Activated CD8-positive, alpha-beta memory T cell treated with anti-CD3 and anti-CD28 coated beads, Interleukin-2, amount 10 ng/mL, durations not matched to agents 7 days and 5 days (primary cell): ENCODE measurements at regions not wholly inside any gene's neighbourhood (a gene's known extent, or its start where the extent isn't known, plus 50 kb on each side); places are given as distances from the start of the nearest gene placed in this dataset.

Experiments used
- ATAC-seq: fragments of 150-1000 bp; cut with Tn5 transposase; one replicate; pipeline ENCODE4 v1.10.0; 2021; ENCODE audit warnings: moderate library complexity
- CTCF ChIA-PET: fragments of 350-600 bp; sonication (Branson Sonifier 250); formaldehyde crosslinking; loops from one replicate; lab custom pipeline; 2021; ENCODE audit warnings: antibody characterized with exemption; lab: Charles Lee
- DNase-seq: peaks from one replicate; pipeline ENCODE4 v3.0.0-alpha.2; 2020
- H3K27ac Mint-ChIP-seq: one replicate; pipeline ENCODE4 v1.8.0; 2021; ENCODE audit warnings: mild to moderate bottlenecking, mixed read lengths
- H3K27me3 Mint-ChIP-seq: one replicate; pipeline ENCODE4 v1.8.0; 2021; ENCODE audit warnings: mixed read lengths
- H3K36me3 Mint-ChIP-seq: one replicate; pipeline ENCODE4 v1.8.0; 2021; ENCODE audit warnings: mild to moderate bottlenecking, mixed read lengths
- H3K4me1 Mint-ChIP-seq: one replicate; pipeline ENCODE4 v1.8.0; 2021; ENCODE audit warnings: mixed read lengths
- H3K4me3 Mint-ChIP-seq: one replicate; pipeline ENCODE4 v1.8.0; 2021; ENCODE audit warnings: mild to moderate bottlenecking, moderate library complexity, mixed read lengths
- H3K9me3 Mint-ChIP-seq: one replicate; pipeline ENCODE4 v1.8.0; 2022; ENCODE audit warnings: low read depth, mixed read lengths

GRCh38 chr20:56157530-56158203, 90.9 kb upstream of the MC3R start:
- no peak overlapping the region for H3K27ac Mint-ChIP-seq
- CTCF ChIA-PET = no interaction called here
- no peaks in the 10 kb centered on the region for H3K36me3 Mint-ChIP-seq
- H3K4me1 Mint-ChIP-seq = no peaks in the 10 kb centered on the region
- DNase-seq (no peak), ATAC-seq (no peak)
- H3K27me3 Mint-ChIP-seq = no peaks in the 10 kb centered on the region
- H3K9me3 Mint-ChIP-seq = no peaks in the 10 kb centered on the region
- H3K4me3 Mint-ChIP-seq = no peak overlapping the region

DNA sequence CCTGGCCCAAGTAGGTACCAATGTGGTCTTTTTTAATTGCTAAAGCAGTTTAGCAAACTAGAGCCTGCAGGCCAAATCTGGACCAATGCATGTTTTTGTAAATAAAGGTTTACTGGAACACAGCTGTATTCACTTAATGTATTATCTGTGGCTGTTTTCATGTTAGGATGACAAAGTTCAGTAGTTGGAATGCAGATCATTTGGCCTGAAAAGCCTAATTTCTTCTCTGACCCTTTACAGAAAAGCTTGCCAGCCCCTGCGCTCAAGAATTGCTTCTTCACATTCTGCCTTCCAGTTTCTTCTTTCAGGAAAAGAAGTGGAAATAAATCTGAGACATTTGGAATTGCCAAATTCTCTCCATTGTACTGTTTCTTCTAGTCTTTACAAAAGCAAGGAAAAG, 90.0 kb upstream of the MC3R start:
- DNase-seq (no peak), ATAC-seq (no peak)
- no peaks in the 10 kb centered on the region for H3K9me3 Mint-ChIP-seq
- no peaks in the 10 kb centered on the region for H3K4me1 Mint-ChIP-seq
- no peak overlapping the region for H3K27ac Mint-ChIP-seq
- no peaks in the 10 kb centered on the region for H3K36me3 Mint-ChIP-seq
- CTCF ChIA-PET = no interaction called here
- no peak overlapping the region for H3K4me3 Mint-ChIP-seq
- H3K27me3 Mint-ChIP-seq = no peaks in the 10 kb centered on the region

GRCh38 chr20:56160956-56161355, 87.6 kb upstream of the MC3R start:
- Mint-ChIP-seq H3K27ac (no peak overlapping the region), H3K9me3 (no peaks in the 10 kb centered on the region), H3K4me3 (no peak overlapping the region), H3K27me3 (no peaks in the 10 kb centered on the region), H3K4me1 (no peaks in the 10 kb centered on the region), H3K36me3 (no peaks in the 10 kb centered on the region)
- no peak for ATAC-seq
- CTCF ChIA-PET = no interaction called here
- no peak for DNase-seq

- ATAC-seq (no peak), DNase-seq (no peak)
- Mint-ChIP-seq H3K4me1 (no peaks in the 10 kb centered on the region), H3K9me3 (no peaks in the 10 kb centered on the region), H3K4me3 (no peak overlapping the region), H3K36me3 (no peaks in the 10 kb centered on the region), H3K27ac (no peak overlapping the region), H3K27me3 (no peaks in the 10 kb centered on the region)
- CTCF ChIA-PET = no interaction called here
Measured at GRCh38 chr20:56163806-56164205, 84.7 kb upstream of the MC3R start.

DNA sequence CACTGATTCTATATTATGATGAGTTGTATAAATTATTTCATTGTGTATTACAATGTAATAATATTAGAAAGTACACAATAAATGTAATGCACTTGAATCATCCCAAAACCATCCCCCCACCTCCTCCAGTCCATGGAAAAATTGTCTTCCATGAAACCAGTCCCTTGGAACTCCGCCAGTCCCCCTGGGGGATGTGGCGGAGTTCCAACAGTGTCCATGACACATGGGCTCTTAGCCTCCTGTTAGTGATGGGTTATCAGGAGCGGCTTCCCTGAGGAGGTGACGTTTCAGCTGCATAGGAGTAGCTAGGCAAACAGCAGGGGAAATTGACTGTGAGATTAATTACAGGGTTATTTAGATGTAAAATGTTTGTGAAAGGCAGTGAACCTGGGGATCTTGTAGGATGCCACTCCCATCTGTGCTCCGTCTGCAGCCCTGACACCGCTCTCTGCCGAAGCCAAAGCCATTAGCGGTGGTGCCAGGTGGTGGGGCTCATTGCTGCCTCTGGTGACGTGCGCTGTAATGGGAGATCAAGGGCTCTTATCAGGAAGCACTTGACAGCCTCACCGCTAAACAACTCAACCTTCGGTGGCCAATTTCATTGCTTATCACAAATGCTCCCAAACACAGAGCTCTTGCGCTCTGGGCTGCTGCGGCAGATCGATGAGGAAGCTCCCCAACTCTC, 81.6 kb upstream of the MC3R start:
- DNase-seq (no peak), ATAC-seq (no peak)
- no peak overlapping the region for H3K4me3 Mint-ChIP-seq
- H3K4me1 Mint-ChIP-seq = no peaks in the 10 kb centered on the region
- CTCF ChIA-PET = no interaction called here
- no peaks in the 10 kb centered on the region for H3K36me3 Mint-ChIP-seq
- no peak overlapping the region for H3K27ac Mint-ChIP-seq
- no peaks in the 10 kb centered on the region for H3K27me3 Mint-ChIP-seq
- no peaks in the 10 kb centered on the region for H3K9me3 Mint-ChIP-seq

GRCh38 chr20:56171087-56172012, 77.2 kb upstream of the MC3R start:
- Mint-ChIP-seq H3K36me3 (no peaks in the 10 kb centered on the region), H3K27me3 (no peaks in the 10 kb centered on the region), H3K27ac (no peak overlapping the region), H3K4me3 (no peak overlapping the region), H3K4me1 (no peaks in the 10 kb centered on the region), H3K9me3 (no peaks in the 10 kb centered on the region)
- ATAC-seq (no peak), DNase-seq (no peak)
- CTCF ChIA-PET = no interaction called here

GRCh38 chr20:56173438-56173837, 75.1 kb upstream of the MC3R start:
- no peaks in the 10 kb centered on the region for H3K9me3 Mint-ChIP-seq
- no peak for ATAC-seq
- H3K4me1 Mint-ChIP-seq = no peaks in the 10 kb centered on the region
- H3K36me3 Mint-ChIP-seq = no peaks in the 10 kb centered on the region
- CTCF ChIA-PET = no interaction called here
- H3K4me3 Mint-ChIP-seq = no peak overlapping the region
- no peaks in the 10 kb centered on the region for H3K27me3 Mint-ChIP-seq
- no peak for DNase-seq
- H3K27ac Mint-ChIP-seq = no peak overlapping the region

DNA sequence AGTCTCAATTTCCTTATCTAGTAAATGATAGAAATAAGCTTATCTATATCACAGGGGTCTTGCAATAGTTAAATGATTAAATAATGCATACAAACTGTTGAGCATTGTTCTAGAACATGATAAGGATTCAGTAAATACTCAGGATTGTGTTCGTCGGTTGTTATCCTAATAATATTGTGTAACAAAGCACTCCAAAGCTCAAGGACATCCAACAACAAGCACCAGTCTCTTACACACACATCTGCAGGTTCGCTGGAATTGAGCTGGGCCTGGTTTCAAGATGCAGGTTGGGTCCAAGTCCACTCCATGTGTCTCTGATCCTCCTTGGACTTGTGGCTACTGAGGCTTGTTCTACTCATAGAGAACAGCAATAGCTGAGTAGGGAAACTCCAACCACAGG, 74.1 kb upstream of the MC3R start:
- Mint-ChIP-seq H3K4me1 (no peaks in the 10 kb centered on the region), H3K36me3 (no peaks in the 10 kb centered on the region), H3K9me3 (no peaks in the 10 kb centered on the region), H3K4me3 (no peak overlapping the region), H3K27me3 (no peaks in the 10 kb centered on the region), H3K27ac (no peak overlapping the region)
- CTCF ChIA-PET = no interaction called here
- DNase-seq (no peak), ATAC-seq (no peak)

DNA sequence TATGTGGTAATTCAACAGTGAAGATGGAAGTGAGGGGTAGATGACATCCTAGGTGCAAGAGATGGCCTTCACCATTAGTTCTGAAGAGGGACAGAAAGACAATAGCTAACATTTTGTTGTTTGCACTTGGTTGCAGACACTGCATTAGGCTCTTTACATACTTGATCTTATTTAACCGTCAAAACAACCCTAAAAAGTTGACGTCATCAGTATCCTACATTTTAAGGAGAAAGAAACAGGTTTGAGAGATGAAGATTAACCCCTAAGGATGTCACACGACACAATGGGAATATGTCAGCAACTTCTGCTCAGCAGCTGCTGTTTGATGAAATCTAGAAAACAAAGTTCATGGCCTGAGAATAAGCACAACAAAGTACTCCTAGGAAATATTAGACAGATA, 72.6 kb upstream of the MC3R start:
- Mint-ChIP-seq H3K9me3 (no peaks in the 10 kb centered on the region), H3K27me3 (no peaks in the 10 kb centered on the region), H3K4me3 (no peak overlapping the region), H3K4me1 (no peaks in the 10 kb centered on the region), H3K27ac (no peak overlapping the region), H3K36me3 (no peaks in the 10 kb centered on the region)
- DNase-seq = no peak
- CTCF ChIA-PET = no interaction called here
- ATAC-seq = no peak

DNA sequence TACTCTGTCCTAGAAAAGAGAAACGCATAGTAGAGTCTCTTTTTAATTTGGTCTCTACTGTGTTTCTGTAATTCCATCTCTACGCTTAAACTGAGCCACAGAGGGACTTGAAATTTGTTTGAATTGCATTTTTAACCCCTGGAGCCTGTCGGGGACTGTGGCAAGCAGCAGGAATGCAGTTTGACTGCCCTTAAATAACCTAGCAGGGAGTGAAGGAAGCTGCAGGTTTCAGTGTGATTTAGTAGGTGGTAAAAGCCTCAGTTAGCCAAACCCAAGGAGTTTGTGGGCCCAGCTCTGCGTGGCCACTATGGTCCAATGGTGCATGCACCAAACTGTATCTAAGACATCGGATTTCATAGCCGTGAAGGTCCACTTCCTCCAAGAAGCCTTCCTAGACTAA, 70.3 kb upstream of the MC3R start:
- Mint-ChIP-seq H3K36me3 (no peaks in the 10 kb centered on the region), H3K27ac (no peak overlapping the region), H3K27me3 (no peaks in the 10 kb centered on the region), H3K4me1 (no peaks in the 10 kb centered on the region), H3K9me3 (no peaks in the 10 kb centered on the region), H3K4me3 (no peak overlapping the region)
- no peak for ATAC-seq
- CTCF ChIA-PET = no interaction called here
- DNase-seq = no peak

DNA sequence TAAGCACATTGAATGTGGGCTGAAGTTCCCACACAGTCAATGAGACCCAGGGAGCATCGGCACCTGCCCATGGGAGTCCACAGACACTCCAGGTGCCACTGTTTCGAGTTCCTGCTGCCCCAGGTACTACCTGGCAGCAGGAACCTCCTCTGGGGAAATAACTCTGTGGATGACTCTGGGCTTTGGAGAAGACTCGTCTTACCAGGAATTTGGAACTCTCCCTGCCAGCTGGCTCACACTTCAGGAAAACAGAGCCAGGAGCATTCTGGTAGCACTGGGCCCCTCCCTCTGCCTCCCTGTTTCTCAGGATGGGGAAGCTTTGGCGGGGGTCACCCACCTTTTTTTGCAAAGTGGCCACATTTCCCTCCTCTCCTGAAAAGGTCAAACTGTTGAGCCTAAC, 69.5 kb upstream of the MC3R start:
- CTCF ChIA-PET = no interaction called here
- ATAC-seq (no peak), DNase-seq (no peak)
- Mint-ChIP-seq H3K4me3 (no peak overlapping the region), H3K27ac (no peak overlapping the region), H3K9me3 (no peaks in the 10 kb centered on the region), H3K27me3 (no peaks in the 10 kb centered on the region), H3K4me1 (no peaks in the 10 kb centered on the region), H3K36me3 (no peaks in the 10 kb centered on the region)

- Mint-ChIP-seq H3K36me3 (no peaks in the 10 kb centered on the region), H3K27ac (no peak overlapping the region), H3K4me1 (no peaks in the 10 kb centered on the region), H3K4me3 (no peak overlapping the region), H3K27me3 (no peaks in the 10 kb centered on the region), H3K9me3 (no peaks in the 10 kb centered on the region)
- DNase-seq (no peak), ATAC-seq (no peak)
- CTCF ChIA-PET = no interaction called here
Measured at GRCh38 chr20:56181583-56181982, 66.9 kb upstream of the MC3R start.

- Mint-ChIP-seq H3K9me3 (no peaks in the 10 kb centered on the region), H3K4me1 (no peaks in the 10 kb centered on the region), H3K27ac (no peak overlapping the region), H3K36me3 (no peaks in the 10 kb centered on the region), H3K27me3 (no peaks in the 10 kb centered on the region), H3K4me3 (no peak overlapping the region)
- CTCF ChIA-PET = interaction anchor here (1.2 kb wide), 1 partner anchor 156 kb away, joined by 4 read pairs; no protein-coding TSS in a partner anchor
- DNase-seq (no peak), ATAC-seq (no peak)
Measured at GRCh38 chr20:56187534-56188165, 60.9 kb upstream of the MC3R start.
